Ascending aorta (tissue), 2 donors: ENCODE measurements at regions not wholly inside any gene's neighbourhood (a gene's known extent, or its start where the extent isn't known, plus 50 kb on each side); places are given as distances from the start of the nearest gene placed in this dataset.

Source experiments
- DNase-seq, 2 donors: peaks; one replicate each; pipeline ENCODE4 v3.0.0-alpha.2; 2019; ENCODE audit warnings: low spot score in 2 of 2
- H3K27ac ChIP-seq, 2 donors: fragments of 200-600 bp; sonication (generic); one replicate each; pipeline ENCODE4 v1.5.1; 2016 to 2017; ENCODE audit warnings: mild to moderate bottlenecking in 1 of 2
- H3K27me3 ChIP-seq: fragments of 200-600 bp; sonication (generic); one replicate; pipeline ENCODE4 v1.5.1; 2017
- H3K36me3 ChIP-seq, 2 donors: fragments of 200-600 bp; sonication (generic); one replicate each; pipeline ENCODE4 v1.5.1; 2016
- H3K4me1 ChIP-seq, 2 donors: fragments of 200-600 bp; sonication (generic); one replicate each; pipeline ENCODE4 v1.5.1; 2016 to 2017; ENCODE audit warnings: mild to moderate bottlenecking in 1 of 2
- H3K4me3 ChIP-seq, 2 donors: fragments of 200-600 bp; sonication (generic); one replicate each; pipeline ENCODE4 v1.5.1; 2016 to 2017; ENCODE audit warnings: mild to moderate bottlenecking in 1 of 2
- H3K9me3 ChIP-seq, 2 donors: fragments of 200-600 bp; sonication (generic); one replicate each; pipeline ENCODE4 v1.5.1; 2016
- intact Hi-C: fragments of 100-400 bp; cut with DNase I; formaldehyde crosslinking; loops from one replicate; pipeline ENCODE4 v1.15.1; 2023
- TF ChIP-seq, protein P1 (sequence below), 3 experiments: fragments of 200-600 bp in 2 of 3; fragments of 450-650 bp in 1 of 3; sonication (generic) in 2 of 3; IDR thresholded peaks; one replicate each; pipeline ENCODE4 v1.5.1; 2016 to 2019; ENCODE audit warnings: antibody characterized with exemption in 3 of 3, mild to moderate bottlenecking in 1 of 3, moderate library complexity in 1 of 3

- intact Hi-C loops = no loop called here
- no peaks in the 10 kb centered on the region for H3K9me3 ChIP-seq
- H3K4me1 ChIP-seq = no peaks in the 10 kb centered on the region
- no peaks in the 10 kb centered on the region for H3K27me3 ChIP-seq
- no peak overlapping the region for H3K27ac ChIP-seq
- TF ChIP-seq, protein P1, sequence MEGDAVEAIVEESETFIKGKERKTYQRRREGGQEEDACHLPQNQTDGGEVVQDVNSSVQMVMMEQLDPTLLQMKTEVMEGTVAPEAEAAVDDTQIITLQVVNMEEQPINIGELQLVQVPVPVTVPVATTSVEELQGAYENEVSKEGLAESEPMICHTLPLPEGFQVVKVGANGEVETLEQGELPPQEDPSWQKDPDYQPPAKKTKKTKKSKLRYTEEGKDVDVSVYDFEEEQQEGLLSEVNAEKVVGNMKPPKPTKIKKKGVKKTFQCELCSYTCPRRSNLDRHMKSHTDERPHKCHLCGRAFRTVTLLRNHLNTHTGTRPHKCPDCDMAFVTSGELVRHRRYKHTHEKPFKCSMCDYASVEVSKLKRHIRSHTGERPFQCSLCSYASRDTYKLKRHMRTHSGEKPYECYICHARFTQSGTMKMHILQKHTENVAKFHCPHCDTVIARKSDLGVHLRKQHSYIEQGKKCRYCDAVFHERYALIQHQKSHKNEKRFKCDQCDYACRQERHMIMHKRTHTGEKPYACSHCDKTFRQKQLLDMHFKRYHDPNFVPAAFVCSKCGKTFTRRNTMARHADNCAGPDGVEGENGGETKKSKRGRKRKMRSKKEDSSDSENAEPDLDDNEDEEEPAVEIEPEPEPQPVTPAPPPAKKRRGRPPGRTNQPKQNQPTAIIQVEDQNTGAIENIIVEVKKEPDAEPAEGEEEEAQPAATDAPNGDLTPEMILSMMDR (IDR thresholded peaks at IDR 0.05) = no peak
- DNase-seq = no peak
- H3K4me3 ChIP-seq = no peak overlapping the region
- no peaks in the 10 kb centered on the region for H3K36me3 ChIP-seq
Measured at GRCh38 chr7:25288556-25289307, 60.4 kb upstream of the NPVF start.

GRCh38 chr7:25289518-25289917 lies 61.2 kb upstream of the NPVF start:
- no peak for DNase-seq
- Histone ChIP-seq H3K27ac (no peak overlapping the region), H3K4me3 (no peak overlapping the region), H3K4me1 (no peaks in the 10 kb centered on the region), H3K36me3 (no peaks in the 10 kb centered on the region), H3K9me3 (no peaks in the 10 kb centered on the region), H3K27me3 (no peaks in the 10 kb centered on the region)
- TF ChIP-seq, protein P1 (IDR thresholded peaks at IDR 0.05) = no peak
- intact Hi-C loops = no loop called here

GRCh38 chr7:25294624-25295023 lies 66.3 kb upstream of the NPVF start:
- TF ChIP-seq, protein P1 (IDR thresholded peaks at IDR 0.05) = no peak
- no peaks in the 10 kb centered on the region for H3K27me3 ChIP-seq
- intact Hi-C loops = no loop called here
- DNase-seq = no peak
- no peaks in the 10 kb centered on the region for H3K36me3 ChIP-seq
- no peak overlapping the region for H3K4me3 ChIP-seq
- no peaks in the 10 kb centered on the region for H3K4me1 ChIP-seq
- no peaks in the 10 kb centered on the region for H3K9me3 ChIP-seq
- H3K27ac ChIP-seq = no peak overlapping the region

DNA sequence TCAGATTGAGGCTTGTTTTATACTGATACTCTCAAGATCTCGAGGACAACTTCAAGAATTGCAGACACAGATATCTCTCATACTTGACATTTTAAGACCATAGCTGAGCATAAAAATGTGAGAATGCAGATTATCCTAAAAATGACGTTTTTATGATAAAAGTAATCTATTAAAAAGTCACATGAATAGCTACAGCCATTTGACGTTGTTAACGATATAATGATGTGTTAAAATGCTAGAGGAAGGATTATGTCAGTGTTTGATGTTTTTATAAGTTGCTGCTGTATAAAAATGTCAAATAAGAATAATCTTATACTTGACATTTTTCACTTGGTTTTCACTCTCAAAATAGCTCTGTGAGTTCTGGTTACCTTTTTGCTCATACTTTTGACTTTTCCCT lies 67.1 kb upstream of the NPVF start:
- H3K4me1 ChIP-seq = no peaks in the 10 kb centered on the region
- H3K4me3 ChIP-seq = no peak overlapping the region
- no peak overlapping the region for H3K27ac ChIP-seq
- TF ChIP-seq, protein P1 (IDR thresholded peaks at IDR 0.05) = no peak
- intact Hi-C loops = no loop called here
- no peaks in the 10 kb centered on the region for H3K27me3 ChIP-seq
- no peak for DNase-seq
- no peaks in the 10 kb centered on the region for H3K36me3 ChIP-seq
- H3K9me3 ChIP-seq = no peaks in the 10 kb centered on the region

DNA sequence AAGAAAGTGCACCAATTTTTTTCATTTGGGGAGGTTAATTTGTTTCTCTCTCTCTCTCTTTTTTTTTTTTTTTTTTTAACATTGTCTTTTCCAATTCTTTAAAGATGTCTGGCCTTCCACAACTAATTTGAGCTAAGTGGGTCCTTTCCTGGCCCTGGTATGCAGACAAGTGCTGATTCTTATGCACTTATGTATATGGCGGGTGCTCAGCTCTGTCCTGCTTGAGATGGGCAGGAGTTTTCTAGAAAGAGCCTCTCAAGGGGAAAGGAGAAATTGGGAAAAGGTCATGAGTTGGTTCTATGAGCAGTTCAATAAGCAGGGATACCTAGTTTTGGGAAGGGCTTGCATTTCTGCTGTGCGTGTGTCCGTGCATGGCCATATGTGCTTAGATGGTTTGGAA lies 67.8 kb upstream of the NPVF start:
- intact Hi-C loops = no loop called here
- no peaks in the 10 kb centered on the region for H3K9me3 ChIP-seq
- no peak overlapping the region for H3K27ac ChIP-seq
- H3K4me3 ChIP-seq = no peak overlapping the region
- H3K36me3 ChIP-seq = no peaks in the 10 kb centered on the region
- no peaks in the 10 kb centered on the region for H3K4me1 ChIP-seq
- no peaks in the 10 kb centered on the region for H3K27me3 ChIP-seq
- DNase-seq = no peak
- TF ChIP-seq, protein P1 (IDR thresholded peaks at IDR 0.05) = no peak

GRCh38 chr7:25297278-25297677 lies 69.0 kb upstream of the NPVF start:
- Histone ChIP-seq H3K4me3 (no peak overlapping the region), H3K4me1 (no peaks in the 10 kb centered on the region), H3K9me3 (no peaks in the 10 kb centered on the region), H3K27ac (no peak overlapping the region), H3K27me3 (no peaks in the 10 kb centered on the region), H3K36me3 (no peaks in the 10 kb centered on the region)
- TF ChIP-seq, protein P1 (IDR thresholded peaks at IDR 0.05) = no peak
- DNase-seq = no peak
- intact Hi-C loops = no loop called here
